NOMO-1 treated with dmso at 0.1 percent for 144 hours (cell line): ENCODE measurements at regions not wholly inside any gene's neighbourhood (a gene's known extent, or its start where the extent isn't known, plus 50 kb on each side); places are given as distances from the start of the nearest gene placed in this dataset.
"Not testable (repeated sequence)": the region's sequence is repeated elsewhere in the genome, so short reads cannot be mapped to it uniquely, and the experiment has no call there.

Source experiments
- DNase-seq: peaks from one replicate; lab custom pipeline; 2025; ENCODE audit not compliant: unreplicated experiment; lab: John Stamatoyannopoulos, UW

- no peak for DNase-seq
Measured at GRCh38 chr5:7207979-7208378, 188.0 kb upstream of the ADCY2 start.

- DNase-seq, result no peak
Measured at GRCh38 chr5:7208938-7209337, 187.0 kb upstream of the ADCY2 start.

- no peak for DNase-seq
Measured at GRCh38 chr5:7209658-7210057, 186.3 kb upstream of the ADCY2 start.

GRCh38 chr5:7210549-7210948 lies 185.4 kb upstream of the ADCY2 start:
- DNase-seq, result no peak

DNA sequence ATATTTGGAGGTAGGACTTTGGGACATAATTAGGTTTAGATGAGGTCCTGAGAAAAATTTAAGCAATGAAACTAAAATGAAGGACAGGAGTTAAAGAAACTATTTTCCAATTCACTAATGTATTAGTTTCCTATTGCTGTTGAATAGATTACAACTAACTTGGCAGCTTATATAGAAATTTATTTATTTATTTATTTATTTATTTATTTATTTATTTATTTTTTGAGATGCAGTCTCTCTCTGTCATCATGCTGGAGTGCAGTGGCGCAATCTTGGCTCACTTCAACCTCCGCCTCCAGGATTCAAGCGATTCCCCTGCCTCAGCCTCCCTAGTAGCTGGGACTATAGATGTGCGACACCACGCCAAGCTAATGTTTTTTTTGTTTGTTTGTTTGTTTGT lies 182.4 kb upstream of the ADCY2 start:
- DNase-seq, result no peak

DNA sequence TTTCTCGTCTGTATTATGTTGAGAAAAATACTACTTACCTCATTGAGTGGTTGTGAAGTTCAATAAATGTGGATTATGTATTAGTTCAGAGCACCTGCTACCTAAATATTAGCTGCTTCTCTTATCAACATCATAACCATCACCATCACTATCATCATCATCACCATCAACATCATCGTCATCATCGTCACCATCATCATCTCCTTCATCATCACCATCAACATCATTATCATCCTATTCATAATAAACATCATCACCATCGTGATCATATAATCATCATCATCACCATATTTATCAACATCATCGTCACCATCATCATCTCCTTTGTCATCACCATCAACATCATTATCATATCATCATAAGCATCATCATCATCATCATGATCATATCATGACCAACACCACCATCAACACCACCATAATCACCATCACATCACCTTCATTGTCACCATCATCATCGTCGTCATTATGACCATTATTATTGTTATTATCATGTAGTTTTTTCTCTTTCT lies 181.0 kb upstream of the ADCY2 start:
- no peak for DNase-seq

GRCh38 chr5:7218141-7218540 lies 177.8 kb upstream of the ADCY2 start:
- DNase-seq, result no peak

- DNase-seq, result no peak
Measured at GRCh38 chr5:7220156-7220555, 175.8 kb upstream of the ADCY2 start.

DNA sequence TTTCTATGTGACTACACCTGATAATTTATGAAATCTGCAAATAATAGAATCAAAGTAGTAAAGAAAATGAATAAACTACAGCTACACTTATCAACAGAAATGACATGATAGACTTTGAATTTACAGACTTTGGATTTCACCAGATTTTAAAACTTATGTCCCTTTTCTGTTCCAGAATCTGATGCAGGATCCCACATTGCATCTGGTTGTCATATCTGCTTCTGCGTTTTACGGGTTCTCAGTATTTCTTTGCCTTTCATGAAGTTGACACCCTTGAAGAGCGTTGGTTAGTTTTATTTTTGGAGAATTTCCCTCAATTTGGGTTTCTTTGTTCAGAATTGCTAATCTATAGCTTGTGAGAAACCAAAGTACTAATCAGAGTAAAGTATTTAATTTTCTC lies 174.9 kb upstream of the ADCY2 start:
- no peak for DNase-seq

- DNase-seq, result no peak
Measured at GRCh38 chr5:7225826-7226225, 170.1 kb upstream of the ADCY2 start.

DNA sequence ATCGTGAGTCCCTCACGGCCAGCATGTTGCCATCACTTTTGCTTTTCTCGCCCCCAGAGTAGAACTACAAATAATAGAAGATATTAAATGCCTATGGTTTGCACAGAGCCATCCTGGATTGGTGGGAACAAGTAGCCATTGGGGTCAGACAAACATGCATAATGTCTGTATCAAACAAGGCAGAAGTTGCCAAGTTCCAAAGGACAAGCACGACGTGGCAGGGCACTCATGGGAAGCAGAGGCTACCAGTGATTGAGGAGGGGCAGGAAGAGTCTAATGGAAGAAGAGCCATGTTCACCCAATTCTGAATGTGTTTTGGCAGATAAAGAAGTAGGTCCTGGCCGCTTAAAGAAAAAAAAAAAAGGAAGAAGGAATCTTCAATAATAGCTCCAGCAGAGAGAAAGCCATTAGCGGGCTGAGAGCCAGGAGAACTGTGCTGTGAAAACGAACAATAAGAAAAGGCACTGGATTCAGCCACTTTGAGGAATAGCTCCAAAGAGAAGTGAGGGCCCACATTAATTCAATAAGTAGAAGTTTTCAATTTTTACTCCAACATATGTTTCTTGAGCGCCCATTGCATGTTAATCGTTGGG lies 153.7 kb upstream of the ADCY2 start:
- DNase-seq, result no peak

DNA sequence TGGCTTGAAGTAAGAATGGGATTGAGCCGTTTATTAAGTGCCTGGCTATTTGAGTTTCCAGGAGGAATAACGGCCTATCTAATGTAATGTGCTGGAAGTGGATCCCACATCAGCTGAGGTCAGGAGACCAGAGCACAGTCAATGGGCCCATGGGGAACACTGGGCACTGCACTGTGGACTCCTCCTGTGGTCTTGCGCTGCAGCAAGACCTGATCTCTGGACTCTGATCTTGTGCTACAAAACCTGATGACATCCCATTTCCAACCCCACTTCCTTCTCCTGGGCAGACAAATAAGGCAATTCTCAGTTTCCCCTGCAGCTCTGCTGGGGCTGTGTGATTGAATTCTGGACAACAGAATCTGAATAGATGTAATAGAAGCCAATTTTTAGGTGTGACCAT lies 151.7 kb upstream of the ADCY2 start:
- no peak for DNase-seq

- no peak for DNase-seq
Measured at GRCh38 chr5:7245121-7245651, 150.8 kb upstream of the ADCY2 start.

- no peak for DNase-seq
Measured at GRCh38 chr5:7246287-7246686, 149.7 kb upstream of the ADCY2 start.

DNA sequence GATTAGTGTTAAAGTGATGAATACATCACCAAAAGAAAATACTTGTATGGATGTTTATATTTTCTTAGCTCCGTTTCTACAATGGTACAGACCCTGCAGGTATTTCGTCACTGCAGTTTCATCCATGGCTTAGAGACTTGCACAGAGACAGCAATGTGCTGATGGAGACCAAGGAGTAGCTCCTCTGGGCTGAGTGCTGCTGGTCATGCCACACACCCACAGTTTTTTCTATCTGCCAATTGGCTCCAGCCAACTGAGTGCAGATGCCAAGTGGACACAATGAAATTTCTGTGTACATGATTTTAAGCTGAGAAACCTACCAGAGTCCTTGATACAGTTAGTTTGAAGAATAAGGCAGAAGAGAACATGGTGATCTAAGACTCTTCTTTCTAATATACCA lies 145.9 kb upstream of the ADCY2 start:
- no peak for DNase-seq

GRCh38 chr5:7250611-7251010 lies 145.3 kb upstream of the ADCY2 start:
- DNase-seq, result peak; percentile 78

DNA sequence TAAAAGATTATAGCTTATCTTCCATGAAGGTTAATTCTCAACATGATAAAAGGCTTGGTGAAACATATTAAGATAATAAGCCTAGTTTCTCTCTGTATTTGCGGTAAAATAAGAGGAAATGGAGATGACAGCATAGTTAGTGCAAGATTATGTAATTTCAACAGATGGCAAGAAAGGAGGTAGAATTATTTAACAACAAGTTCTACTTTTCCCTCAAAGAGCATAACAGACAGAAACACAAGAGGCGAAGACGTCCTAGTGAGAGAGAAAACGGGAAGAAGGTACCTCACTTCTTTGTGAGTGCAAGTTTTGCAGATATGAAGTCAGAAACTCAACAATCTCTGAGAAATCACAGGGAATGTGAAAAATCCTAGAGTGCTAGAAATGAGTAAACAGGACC lies 144.8 kb upstream of the ADCY2 start:
- DNase-seq, result peak; percentile 95

DNA sequence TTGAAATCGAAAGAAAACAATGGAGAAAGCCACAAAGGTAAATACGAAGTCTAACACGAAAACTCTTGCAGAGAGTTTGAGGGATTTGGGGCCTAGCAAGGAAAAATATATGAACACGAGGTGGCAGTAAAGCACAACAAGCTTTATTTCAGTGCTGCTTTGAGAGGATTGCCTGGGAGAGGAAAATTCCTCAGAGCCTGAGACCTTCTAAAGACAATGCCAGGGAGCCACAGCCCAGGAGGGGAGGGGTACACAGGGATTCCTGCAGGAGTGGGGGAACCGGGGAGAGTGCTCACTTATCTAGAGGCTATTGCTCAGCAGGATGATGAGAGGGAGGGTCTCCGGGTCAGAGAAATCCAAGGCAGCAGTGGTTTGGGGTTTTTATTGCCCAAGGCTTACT lies 134.9 kb upstream of the ADCY2 start:
- peak; percentile 85 for DNase-seq

- no peak for DNase-seq
Measured at GRCh38 chr5:7261900-7262299, 134.0 kb upstream of the ADCY2 start.

- peak; percentile 83 for DNase-seq
Measured at GRCh38 chr5:7263398-7264015, 132.4 kb upstream of the ADCY2 start.

GRCh38 chr5:7265776-7266175 lies 130.2 kb upstream of the ADCY2 start:
- not testable (repeated sequence) for DNase-seq

DNA sequence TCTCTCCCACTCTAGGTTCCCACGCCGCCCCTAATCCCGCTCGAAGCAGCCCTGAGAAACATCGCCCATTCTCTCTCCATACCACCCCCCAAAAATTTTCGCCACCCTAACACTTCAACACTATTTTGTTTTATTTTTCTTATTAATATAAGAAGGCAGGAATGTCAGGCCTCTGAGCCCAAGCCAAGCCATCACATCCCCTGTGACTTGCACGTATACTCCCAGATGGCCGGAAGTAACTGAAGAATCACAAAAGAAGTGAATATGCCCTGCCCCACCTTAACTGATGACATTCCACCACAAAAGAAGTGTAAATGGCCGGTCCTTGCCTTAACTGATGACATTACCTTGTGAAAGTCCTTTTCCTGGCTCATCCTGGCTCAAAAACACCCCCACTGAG lies 127.2 kb upstream of the ADCY2 start:
- not testable (repeated sequence) for DNase-seq
